ENCODE measurements at regions not wholly inside any gene's neighbourhood (a gene's known extent, or its start where the extent isn't known, plus 50 kb on each side); places are given as distances from the start of the nearest gene placed in this dataset.

DNA sequence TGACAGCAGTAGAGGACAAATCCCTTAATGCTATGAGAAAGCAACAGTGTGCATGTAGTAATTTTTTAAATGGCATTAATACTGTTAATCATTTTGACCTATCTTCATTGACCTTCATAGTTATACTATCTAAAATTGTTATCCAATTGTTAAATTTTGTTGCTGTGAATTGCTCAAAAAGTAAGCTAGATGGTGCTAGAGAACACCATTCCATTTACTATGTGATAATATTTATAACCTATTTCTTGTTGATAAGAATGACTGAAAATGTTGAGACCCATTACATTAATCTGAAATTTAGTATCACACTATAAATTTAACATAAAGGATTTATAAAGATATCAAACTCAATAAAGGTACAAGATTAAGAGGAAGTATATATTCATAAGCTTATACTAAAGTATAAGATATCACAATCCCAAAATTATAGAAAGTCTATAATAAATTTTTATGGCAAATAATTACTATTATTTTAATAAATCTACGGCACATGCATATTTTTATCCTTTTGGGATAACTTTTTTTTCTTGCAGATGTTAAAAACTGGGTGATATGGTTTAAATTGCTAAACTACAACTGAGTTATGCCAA is 1573.3 kb downstream of the PCDH9 start:
- DNase-seq, result peak; percentile 4

- DNase-seq, result no peak
Observed at GRCh38 chr13:65653613-65654012, 1576.5 kb downstream of the PCDH9 start.

- DNase-seq, result no peak
Observed at GRCh38 chr13:65650321-65650720, 1579.8 kb downstream of the PCDH9 start.

GRCh38 chr13:65642996-65643395 is 1587.1 kb downstream of the PCDH9 start:
- no peak for DNase-seq

DNA sequence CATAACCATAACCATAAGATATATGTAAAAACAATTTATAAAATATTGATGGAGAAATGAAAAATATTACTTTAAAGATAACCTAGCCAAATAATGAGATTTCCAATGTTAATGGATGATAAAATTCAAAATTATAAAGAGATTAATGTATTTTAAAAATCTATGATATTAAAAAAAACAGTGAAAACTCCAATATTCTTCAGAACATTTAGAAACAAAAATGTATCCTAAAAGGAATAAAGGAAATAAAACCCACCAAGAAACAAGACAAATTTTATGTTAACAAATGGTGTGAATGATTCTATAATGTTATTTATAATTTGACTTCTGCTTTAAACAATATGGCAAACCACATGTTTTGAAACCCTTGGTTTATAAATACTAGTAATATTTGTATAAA is 1587.8 kb downstream of the PCDH9 start:
- DNase-seq, result no peak

- DNase-seq, result no peak
Observed at GRCh38 chr13:65638572-65639168, 1591.5 kb downstream of the PCDH9 start.

DNA sequence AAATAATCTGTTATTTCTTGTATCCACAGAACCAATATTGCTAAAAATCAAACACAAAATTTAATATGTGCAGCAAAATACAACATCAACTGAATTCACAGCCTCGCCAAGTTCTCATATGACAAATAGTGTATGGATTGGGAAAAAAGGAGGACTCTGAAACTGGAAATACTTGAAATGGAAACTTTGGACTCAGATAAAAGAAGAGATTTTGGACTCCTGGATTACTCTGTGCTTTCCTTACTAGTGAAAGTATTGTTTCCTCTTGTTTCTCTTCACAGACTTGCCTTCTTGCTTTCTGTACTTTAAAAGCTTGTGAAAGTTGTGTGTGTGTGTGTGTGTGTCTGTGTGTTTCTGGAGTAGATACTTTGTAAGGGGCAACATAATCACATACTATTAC is 1596.3 kb downstream of the PCDH9 start:
- no peak for DNase-seq

GRCh38 chr13:65631078-65631477 is 1599.1 kb downstream of the PCDH9 start:
- no peak for DNase-seq

GRCh38 chr13:65629926-65630325 is 1600.2 kb downstream of the PCDH9 start:
- no peak for DNase-seq

GRCh38 chr13:65623148-65623547 is 1607.0 kb downstream of the PCDH9 start:
- DNase-seq, result no peak

DNA sequence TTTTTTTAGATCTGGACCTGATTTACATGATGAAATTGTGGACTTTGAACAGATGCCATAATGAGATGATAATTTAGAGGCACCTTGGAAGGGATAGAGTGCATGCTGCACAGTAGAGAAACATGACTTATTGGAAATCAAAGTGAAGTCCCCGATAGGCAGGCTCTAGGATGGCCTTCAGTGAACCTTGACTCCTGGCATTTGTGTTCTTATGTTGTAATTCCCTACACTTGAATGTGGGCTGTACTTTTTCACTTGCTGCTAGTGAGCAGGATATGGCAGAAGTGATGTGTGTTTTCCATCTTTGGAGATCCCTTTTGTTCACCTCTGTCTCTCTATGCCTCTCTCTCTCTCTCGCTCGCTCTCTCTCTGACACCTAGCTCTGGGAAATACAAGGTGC is 1614.6 kb downstream of the PCDH9 start:
- DNase-seq, result no peak

GRCh38 chr13:65613004-65613403 is 1617.1 kb downstream of the PCDH9 start:
- DNase-seq, result no peak

DNA sequence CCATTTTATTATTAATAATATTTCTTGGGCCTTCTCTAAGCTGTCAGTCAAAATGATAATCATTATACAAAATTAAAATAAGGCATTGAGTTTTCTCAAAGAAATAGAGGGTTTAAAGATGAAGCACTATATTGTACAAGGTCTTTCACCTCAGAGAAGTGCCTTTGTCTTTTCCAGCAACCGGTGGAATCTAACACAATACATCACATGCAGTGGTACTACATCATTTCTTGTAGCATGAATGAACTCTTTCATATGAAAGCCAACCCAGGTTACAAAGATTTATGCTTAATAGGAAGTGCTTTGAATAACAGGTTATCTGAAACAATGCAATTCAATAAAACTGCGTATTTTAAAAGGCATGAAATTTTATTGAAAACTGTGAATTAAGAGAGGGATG is 1620.8 kb downstream of the PCDH9 start:
- no peak for DNase-seq

- DNase-seq, result no peak
Observed at GRCh38 chr13:65606622-65607021, 1623.5 kb downstream of the PCDH9 start.

DNA sequence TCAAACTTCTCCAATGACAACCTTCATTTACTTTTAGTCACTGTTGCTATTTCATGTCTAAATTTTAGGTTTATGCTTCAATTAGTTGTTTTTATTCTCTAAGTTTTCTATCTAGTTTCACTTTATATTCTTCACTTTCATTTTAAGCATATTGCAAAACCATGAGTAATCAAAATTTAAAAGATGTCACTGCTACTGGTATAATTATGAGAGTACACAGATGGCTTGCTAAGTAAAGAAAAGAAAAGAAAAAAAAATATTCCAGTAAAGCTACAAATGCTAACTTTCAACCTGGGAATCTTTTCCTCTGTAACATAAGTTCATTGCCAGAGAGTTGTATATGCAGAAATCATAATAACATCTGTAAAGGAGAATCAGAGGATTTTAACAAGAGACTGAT is 1624.7 kb downstream of the PCDH9 start:
- DNase-seq, result no peak

DNA sequence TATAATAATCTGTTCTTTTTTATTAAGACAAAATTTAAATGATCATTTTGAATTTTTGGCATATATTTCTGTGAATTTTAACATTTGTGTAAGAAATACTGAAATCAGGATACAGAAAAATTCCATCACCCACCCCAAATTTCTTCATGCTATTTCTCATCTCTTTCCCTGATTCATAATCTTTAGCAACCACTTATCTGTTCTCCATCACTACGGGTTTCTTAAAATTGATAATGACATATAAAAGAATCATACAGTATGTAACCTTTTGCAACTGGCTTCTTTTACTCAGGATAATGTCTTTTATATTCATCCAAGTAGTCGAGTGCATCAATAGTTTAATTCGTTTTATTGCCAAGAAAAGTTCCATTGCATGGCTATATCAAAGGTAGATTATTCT is 1627.0 kb downstream of the PCDH9 start:
- no peak for DNase-seq

- no peak for DNase-seq
Observed at GRCh38 chr13:65601855-65602254, 1628.3 kb downstream of the PCDH9 start.

DNA sequence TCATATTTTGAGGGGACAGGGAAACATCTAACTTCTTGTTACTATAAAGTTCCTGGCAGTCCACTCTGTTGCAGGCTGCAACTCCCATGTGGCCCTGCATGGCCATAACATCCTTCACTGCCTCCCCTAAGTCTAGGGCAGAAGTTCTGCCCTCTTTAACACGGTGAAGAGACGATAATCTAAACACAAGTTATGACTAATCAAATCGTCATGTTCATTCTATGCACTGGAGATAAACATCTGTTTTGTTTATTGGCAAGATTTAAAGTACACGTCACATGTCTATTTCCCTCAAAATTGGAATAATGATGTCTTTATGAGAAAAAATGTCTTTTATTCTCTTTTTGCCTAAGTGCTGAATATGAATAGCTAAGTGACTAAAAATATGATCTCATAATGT is 1629.4 kb downstream of the PCDH9 start:
- DNase-seq, result no peak

- DNase-seq, result no peak
Observed at GRCh38 chr13:65597839-65598818, 1632.0 kb downstream of the PCDH9 start.

- no peak for DNase-seq
Observed at GRCh38 chr13:65595916-65596315, 1634.2 kb downstream of the PCDH9 start.

GRCh38 chr13:65594298-65594781 is 1635.8 kb downstream of the PCDH9 start:
- no peak for DNase-seq

GRCh38 chr13:65593298-65593874 is 1636.8 kb downstream of the PCDH9 start:
- no peak for DNase-seq

- DNase-seq, result no peak
Observed at GRCh38 chr13:65592731-65593130, 1637.4 kb downstream of the PCDH9 start.

Measured in DMS153 (cell line).